Pulmonary artery endothelial cell (primary cell): ENCODE measurements at regions not wholly inside any gene's neighbourhood (a gene's known extent, or its start where the extent isn't known, plus 50 kb on each side); places are given as distances from the start of the nearest gene placed in this dataset.

Experiments
- DNase-seq: peaks from one replicate; pipeline ENCODE4 v3.0.0-alpha.2; 2011; ENCODE audit warnings: low read depth, low spot score

DNA sequence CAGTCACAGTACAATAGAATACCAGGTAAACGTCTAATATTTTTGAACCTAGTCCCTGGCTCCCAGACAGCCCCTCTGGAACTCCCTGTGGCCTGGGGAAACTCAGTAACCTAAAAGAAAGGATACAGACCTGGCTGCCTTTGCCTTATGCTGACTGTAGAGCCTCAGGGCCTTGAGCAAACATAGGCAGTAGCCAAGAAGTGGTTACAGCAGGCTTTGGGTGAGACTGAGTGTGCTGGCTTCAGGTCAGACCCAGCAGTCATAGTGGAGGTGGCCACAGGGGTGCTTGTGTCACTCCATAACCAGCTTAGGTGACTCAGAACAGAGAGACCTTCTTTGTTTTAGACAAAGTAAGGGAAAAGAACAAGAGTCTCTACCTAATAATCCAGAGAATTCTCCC lies 141.8 kb upstream of the PRDX4 start:
- DNase-seq, result no peak

DNA sequence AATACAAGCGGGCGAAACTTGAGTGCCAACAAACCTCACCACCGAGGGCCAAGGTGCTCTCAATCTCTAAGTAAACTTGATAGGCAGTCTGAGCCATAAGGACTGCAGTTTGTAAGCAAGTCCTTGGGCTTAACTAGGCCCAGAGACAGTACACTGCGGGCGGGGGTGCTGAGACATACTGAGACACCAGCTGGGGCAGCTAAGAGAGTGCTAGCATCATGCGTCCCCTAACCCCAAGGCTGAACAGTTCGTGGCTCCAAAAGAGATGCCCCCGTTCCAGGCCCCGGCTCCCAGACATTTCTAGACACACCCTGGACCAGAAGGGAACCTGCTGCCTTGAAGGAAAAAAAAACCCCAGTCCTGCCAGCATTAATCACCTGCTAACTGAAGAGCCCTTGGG lies 126.8 kb upstream of the PRDX4 start:
- no peak for DNase-seq

DNA sequence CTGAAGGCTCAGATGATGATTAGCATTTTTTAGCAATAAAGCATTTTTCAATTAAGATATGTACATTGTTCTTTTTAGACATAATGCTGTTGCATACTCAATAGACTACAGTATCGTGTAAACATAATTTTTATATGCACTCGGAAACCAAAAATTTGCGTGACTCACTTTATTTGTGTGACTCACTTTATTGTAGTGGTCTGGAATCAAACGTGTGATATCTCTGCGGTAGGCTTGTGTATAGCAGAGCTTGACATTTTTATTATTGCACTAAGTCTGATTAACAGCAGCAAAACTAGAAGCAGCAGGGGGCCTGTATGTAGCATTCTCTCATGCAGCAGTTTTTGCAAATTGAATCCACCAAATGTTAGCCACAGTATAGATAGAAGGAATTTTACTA lies 119.1 kb upstream of the PRDX4 start:
- no peak for DNase-seq

DNA sequence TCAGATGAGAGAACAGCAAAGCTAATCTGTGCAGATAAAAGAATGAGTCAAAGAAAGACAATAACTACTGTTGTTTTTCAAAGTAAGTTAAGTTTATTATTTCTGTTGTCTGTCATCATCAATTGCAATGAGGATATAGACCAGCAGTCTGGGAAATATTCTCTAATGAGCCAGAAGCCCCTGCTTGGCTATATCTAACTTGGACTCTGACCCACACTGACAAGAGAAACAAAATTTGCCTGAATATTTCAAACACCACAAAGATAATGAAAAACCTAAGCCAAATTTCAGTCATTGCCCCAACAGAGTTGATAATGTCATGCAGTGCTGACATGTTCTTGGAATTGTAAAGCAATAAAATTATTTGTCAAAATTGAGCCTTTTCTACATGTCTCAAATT lies 115.0 kb upstream of the PRDX4 start:
- DNase-seq, result no peak

DNA sequence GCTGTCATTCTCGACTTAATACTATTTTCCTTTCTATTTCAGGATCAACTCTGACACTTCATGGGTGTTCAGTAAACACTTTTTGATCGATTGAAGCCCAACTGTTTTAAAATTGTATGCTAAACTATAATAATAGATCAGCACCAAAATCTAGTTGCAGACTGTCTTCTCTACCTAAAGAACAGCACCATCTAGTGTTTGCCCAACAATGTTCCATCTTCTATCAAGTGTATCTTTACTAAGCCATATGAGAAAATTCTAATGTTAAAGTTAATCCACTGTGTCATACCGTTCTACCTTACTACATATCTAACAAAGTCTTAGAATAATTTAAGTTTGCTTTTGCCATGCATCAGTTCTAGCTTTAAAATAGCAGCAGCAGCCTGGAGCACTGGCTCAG lies 113.0 kb upstream of the PRDX4 start:
- DNase-seq, result no peak

- no peak for DNase-seq
These were observed 110.2 kb upstream of the PRDX4 start for GRCh38 chrX:23557070-23557469.

DNA sequence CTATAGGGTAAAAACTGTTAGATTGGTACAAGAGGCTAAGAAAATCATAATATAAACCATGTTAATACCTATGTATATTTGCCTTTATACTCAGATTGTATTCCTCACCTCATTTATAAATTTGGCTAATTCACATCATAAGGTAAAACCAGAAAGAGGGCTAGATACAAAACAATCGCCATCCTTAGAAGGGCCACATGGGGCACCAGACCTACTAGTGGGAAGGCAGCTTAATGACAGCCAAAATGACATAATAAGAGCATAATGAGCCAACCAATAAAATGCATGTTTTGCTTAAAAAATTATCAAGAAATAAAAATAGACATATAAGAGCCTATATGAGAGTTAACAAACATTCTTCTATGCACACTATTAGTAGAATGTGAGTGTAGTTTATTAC lies 107.3 kb upstream of the PRDX4 start:
- DNase-seq, result no peak

DNA sequence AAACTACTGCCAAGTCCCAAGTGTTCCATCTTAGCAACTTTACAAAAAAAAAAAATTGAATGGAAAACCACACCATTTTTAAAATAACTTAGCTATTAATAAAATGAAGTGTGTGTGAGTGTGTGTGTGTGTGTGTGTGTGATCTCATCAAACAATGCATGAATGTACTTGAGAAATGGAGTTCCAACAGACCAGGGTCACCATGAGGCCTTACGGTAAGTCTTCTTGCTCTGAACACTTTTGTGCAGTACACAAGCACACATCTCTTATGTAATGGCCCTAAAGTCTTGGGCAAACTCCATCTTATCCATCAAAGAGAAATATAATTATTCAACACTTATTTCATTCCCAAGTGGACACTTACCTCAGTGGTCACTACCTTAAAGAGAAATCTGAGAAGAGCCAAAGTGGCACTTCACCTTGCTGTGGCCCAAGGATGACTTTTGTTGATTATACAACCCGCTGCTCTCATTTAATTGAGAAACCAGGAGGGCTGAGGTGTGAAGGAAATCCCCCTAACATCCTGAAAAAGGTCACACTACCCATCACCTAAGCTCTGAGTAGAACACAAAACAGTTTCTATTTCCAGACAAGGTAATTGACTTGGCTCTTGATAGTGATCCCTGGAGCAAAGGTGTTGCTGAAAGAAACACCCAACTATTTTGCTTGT lies 96.5 kb upstream of the PRDX4 start:
- no peak for DNase-seq

DNA sequence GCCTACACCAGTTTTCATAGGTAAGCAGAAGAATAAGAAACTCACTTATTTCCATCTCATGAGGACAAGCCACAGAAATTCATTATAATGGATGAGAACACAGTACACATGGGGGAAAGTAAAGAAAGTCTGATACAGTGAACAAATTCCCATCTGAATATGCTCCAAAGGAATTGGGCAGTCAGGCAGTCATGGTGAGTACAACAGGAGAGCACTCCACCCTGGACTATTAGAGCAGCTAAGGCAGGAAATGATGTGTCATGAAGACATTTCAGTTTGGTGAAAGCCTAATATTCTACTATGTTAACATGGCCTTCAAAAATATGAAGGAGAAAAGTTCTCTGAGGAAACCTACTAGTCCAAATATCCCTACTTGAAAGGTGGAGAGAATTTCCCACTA lies 92.0 kb upstream of the PRDX4 start:
- DNase-seq, result no peak

DNA sequence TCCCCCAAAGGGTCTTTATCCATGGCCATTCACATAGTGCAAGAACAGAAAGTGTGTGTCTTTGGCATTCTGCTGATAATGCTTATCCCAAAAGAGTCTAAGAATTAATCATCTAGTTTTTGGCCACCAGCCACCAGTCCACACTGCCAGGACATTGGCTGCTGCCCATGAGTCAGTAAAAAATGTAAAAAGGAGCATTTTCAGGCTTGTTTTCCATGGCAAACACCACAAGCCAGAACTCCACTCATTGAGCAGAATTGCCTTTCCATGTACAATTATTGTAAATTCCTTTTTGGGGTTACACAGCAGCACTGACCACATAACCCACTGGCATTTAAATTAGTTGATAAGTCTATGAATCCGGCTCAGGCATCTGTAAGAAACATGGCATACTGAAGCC lies 89.2 kb upstream of the PRDX4 start:
- no peak for DNase-seq

DNA sequence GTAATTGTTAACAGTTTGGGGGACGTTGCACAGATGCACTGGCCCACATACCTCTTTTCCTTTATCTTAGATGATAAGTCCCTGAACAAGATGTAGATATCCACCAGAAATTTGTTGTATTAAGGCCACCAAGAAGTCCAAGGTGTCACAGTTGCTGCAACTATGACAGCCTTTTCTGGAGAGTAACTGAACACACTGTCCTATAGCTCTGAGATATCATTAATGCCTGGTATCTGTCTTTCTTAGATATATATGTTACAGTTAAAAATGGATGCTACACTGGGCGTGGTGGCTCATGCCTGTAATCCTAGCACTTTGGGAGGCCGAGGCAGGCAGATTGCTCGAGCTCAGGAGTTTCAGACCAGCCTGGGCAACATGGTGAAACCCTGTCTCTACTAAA lies 77.8 kb upstream of the PRDX4 start:
- no peak for DNase-seq

- DNase-seq, result no peak
These were observed 74.6 kb upstream of the PRDX4 start for GRCh38 chrX:23592741-23593140.

GRCh38 chrX:23598575-23598974 lies 68.7 kb upstream of the PRDX4 start:
- DNase-seq, result no peak

- DNase-seq, result no peak
These were observed 63.8 kb upstream of the PRDX4 start for GRCh38 chrX:23603501-23603900.

- no peak for DNase-seq
These were observed 56.8 kb upstream of the PRDX4 start for GRCh38 chrX:23610495-23610894.

GRCh38 chrX:23612846-23613245 lies 54.4 kb upstream of the PRDX4 start:
- no peak for DNase-seq

DNA sequence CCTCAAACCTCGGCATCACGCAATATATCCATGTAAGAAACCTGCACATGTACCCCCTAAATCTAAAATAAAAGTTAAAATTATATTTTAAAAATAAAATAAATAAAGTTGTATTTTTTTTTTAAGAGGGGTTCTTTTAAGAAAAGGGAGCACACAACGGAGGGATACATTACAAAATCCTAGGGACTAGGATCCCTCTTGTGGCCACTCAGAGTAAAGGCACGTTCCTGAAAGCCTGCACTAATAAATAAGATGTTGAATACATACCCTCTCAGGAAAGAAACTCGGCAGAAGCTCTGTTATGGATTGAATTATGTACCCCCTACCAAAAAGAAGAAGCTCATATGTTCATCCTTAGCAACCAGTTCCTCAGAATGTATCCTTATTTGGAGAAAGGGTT lies 50.9 kb upstream of the PRDX4 start:
- DNase-seq, result no peak
